NCI-H1436 (cell line): ENCODE measurements at regions not wholly inside any gene's neighbourhood (a gene's known extent, or its start where the extent isn't known, plus 50 kb on each side); places are given as distances from the start of the nearest gene placed in this dataset.

Experiments used
- DNase-seq: peaks from one replicate; lab custom pipeline; 2025; lab: John Stamatoyannopoulos, UW

- DNase-seq = no peak
These were observed 302.3 kb upstream of the CITED2 start for GRCh38 chr6:139676718-139677117.

GRCh38 chr6:139666284-139666683, 291.8 kb upstream of the CITED2 start:
- no peak for DNase-seq

- DNase-seq = no peak
These were observed 289.5 kb upstream of the CITED2 start for GRCh38 chr6:139663996-139664395.

- no peak for DNase-seq
These were observed 285.3 kb upstream of the CITED2 start for GRCh38 chr6:139659711-139660110.

- no peak for DNase-seq
These were observed 284.7 kb upstream of the CITED2 start for GRCh38 chr6:139659196-139659595.

GRCh38 chr6:139657119-139657518, 282.7 kb upstream of the CITED2 start:
- no peak for DNase-seq

GRCh38 chr6:139655783-139656705, 281.6 kb upstream of the CITED2 start:
- no peak for DNase-seq

- no peak for DNase-seq
These were observed 280.7 kb upstream of the CITED2 start for GRCh38 chr6:139654888-139655782.

- DNase-seq = no peak
These were observed 279.9 kb upstream of the CITED2 start for GRCh38 chr6:139654309-139654708.

- no peak for DNase-seq
These were observed 278.7 kb upstream of the CITED2 start for GRCh38 chr6:139653111-139653510.

- DNase-seq = no peak
These were observed 276.5 kb upstream of the CITED2 start for GRCh38 chr6:139650941-139651340.

- no peak for DNase-seq
These were observed 275.3 kb upstream of the CITED2 start for GRCh38 chr6:139649732-139650131.

- DNase-seq = no peak
These were observed 274.7 kb upstream of the CITED2 start for GRCh38 chr6:139649128-139649527.

GRCh38 chr6:139648430-139649000, 274.1 kb upstream of the CITED2 start:
- DNase-seq = no peak

GRCh38 chr6:139647841-139648240, 273.4 kb upstream of the CITED2 start:
- no peak for DNase-seq

GRCh38 chr6:139647016-139647415, 272.6 kb upstream of the CITED2 start:
- DNase-seq = no peak

- DNase-seq = no peak
These were observed 270.4 kb upstream of the CITED2 start for GRCh38 chr6:139644821-139645220.

- no peak for DNase-seq
These were observed 269.5 kb upstream of the CITED2 start for GRCh38 chr6:139643986-139644385.

GRCh38 chr6:139642346-139642745, 267.9 kb upstream of the CITED2 start:
- no peak for DNase-seq

GRCh38 chr6:139641376-139641775, 266.9 kb upstream of the CITED2 start:
- no peak for DNase-seq

GRCh38 chr6:139640921-139641320, 266.5 kb upstream of the CITED2 start:
- DNase-seq = no peak

GRCh38 chr6:139640448-139640847, 266.0 kb upstream of the CITED2 start:
- DNase-seq = no peak

- DNase-seq = no peak
These were observed 265.1 kb upstream of the CITED2 start for GRCh38 chr6:139639507-139639906.
